GM19463 (cell line): ENCODE measurements at regions not wholly inside any gene's neighbourhood (a gene's known extent, or its start where the extent isn't known, plus 50 kb on each side); places are given as distances from the start of the nearest gene placed in this dataset.
"Not testable (repeated sequence)": the region's sequence is repeated elsewhere in the genome, so short reads cannot be mapped to it uniquely, and the experiment has no call there.

ENCODE experiments used
- ATAC-seq: cut with Tn5 transposase; IDR thresholded peaks from one replicate; pipeline ENCODE4 v1.9.1; 2021; ENCODE audit warnings: mild to moderate bottlenecking, moderate library complexity; ENCODE audit not compliant: unreplicated experiment

GRCh38 chr9:61953108-61953507 lies 763.3 kb downstream of the SPATA31A7 start:
- not testable (repeated sequence) for ATAC-seq

GRCh38 chr9:61971635-61972034 lies 781.8 kb downstream of the SPATA31A7 start:
- not testable (repeated sequence) for ATAC-seq

GRCh38 chr9:61974501-61974900 lies 784.7 kb downstream of the SPATA31A7 start:
- not testable (repeated sequence) for ATAC-seq

GRCh38 chr9:61976318-61976717 lies 786.5 kb downstream of the SPATA31A7 start:
- ATAC-seq, result not testable (repeated sequence)

GRCh38 chr9:61982727-61983126 lies 792.9 kb downstream of the SPATA31A7 start:
- not testable (repeated sequence) for ATAC-seq

GRCh38 chr9:61983441-61983840 lies 793.6 kb downstream of the SPATA31A7 start:
- not testable (repeated sequence) for ATAC-seq

GRCh38 chr9:61983954-61984353 lies 794.1 kb downstream of the SPATA31A7 start:
- ATAC-seq, result not testable (repeated sequence)

- not testable (repeated sequence) for ATAC-seq
Measured at GRCh38 chr9:61984513-61984912, 794.7 kb downstream of the SPATA31A7 start.

GRCh38 chr9:61992110-61992509 lies 802.3 kb downstream of the SPATA31A7 start:
- not testable (repeated sequence) for ATAC-seq

GRCh38 chr9:62032441-62032840 lies 842.6 kb downstream of the SPATA31A7 start:
- not testable (repeated sequence) for ATAC-seq

GRCh38 chr9:62038260-62038659 lies 848.4 kb downstream of the SPATA31A7 start:
- not testable (repeated sequence) for ATAC-seq

- not testable (repeated sequence) for ATAC-seq
Measured at GRCh38 chr9:62058155-62058554, 868.3 kb downstream of the SPATA31A7 start.

- not testable (repeated sequence) for ATAC-seq
Measured at GRCh38 chr9:62071043-62071442, 881.2 kb downstream of the SPATA31A7 start.

- not testable (repeated sequence) for ATAC-seq
Measured at GRCh38 chr9:62073401-62073800, 883.6 kb downstream of the SPATA31A7 start.

- not testable (repeated sequence) for ATAC-seq
Measured at GRCh38 chr9:62084245-62084644, 894.4 kb downstream of the SPATA31A7 start.

- not testable (repeated sequence) for ATAC-seq
Measured at GRCh38 chr9:62095714-62096345, 906.0 kb downstream of the SPATA31A7 start.

- ATAC-seq, result peak; percentile 54
Measured at GRCh38 chr9:62110486-62110885, 920.6 kb downstream of the SPATA31A7 start.

- ATAC-seq, result not testable (repeated sequence)
Measured at GRCh38 chr9:62116951-62117640, 927.3 kb downstream of the SPATA31A7 start.

- not testable (repeated sequence) for ATAC-seq
Measured at GRCh38 chr9:62119656-62120055, 929.8 kb downstream of the SPATA31A7 start.

- not testable (repeated sequence) for ATAC-seq
Measured at GRCh38 chr9:62125631-62126611, 936.1 kb downstream of the SPATA31A7 start.

GRCh38 chr9:62135022-62135421 lies 945.2 kb downstream of the SPATA31A7 start:
- ATAC-seq, result not testable (repeated sequence)
